ENCODE measurements at regions not wholly inside any gene's neighbourhood (a gene's known extent, or its start where the extent isn't known, plus 50 kb on each side); places are given as distances from the start of the nearest gene placed in this dataset.

DNA sequence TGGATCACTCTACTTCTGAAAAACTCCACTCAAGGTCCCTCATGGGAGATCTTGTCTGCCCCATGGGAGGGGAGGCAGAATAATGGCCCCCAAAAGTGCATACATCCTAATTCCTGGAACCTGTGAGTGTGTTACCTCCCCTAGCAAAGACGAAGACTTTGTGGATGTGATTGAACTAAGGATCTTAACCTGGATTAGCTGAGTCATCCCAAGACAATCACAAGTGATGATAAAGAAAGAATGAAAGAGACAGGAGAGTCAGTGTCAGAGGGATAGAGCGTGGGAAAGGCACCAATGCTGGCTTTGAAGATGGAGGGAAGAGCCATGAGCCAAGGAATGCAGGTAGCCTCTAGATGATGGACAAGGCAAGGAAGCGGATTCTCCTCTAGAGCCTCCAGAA lies 374.7 kb upstream of the DYNLRB2 start:
- no peaks in the 10 kb centered on the region for H3K79me2 ChIP-seq (ENCODE audit: control insufficient read depth, insufficient read depth, low read length)
- BruUV-seq (replicated peaks): no TSS peak
- ChIA-PET POLR2A (no interaction called here), CTCF (no interaction called here)
- no peaks in the 10 kb centered on the region for H3K36me3 ChIP-seq (ENCODE audit: control insufficient read depth in 2 of 2, extremely low read depth in 1 of 2, insufficient read depth in 2 of 2, low read length in 2 of 2)
- TF ChIP-seq EZH2 (IDR thresholded peaks at IDR 0.05; ENCODE audit: borderline replicate concordance, low read depth, low read length, severe bottlenecking) (no peak), JUN (IDR thresholded peaks at IDR 0.05; ENCODE audit: borderline replicate concordance, insufficient read depth, insufficient read length, low read depth) (no peak), FOS (IDR thresholded peaks at IDR 0.05; ENCODE audit: borderline replicate concordance, insufficient read depth, low read length) (no peak), GATA2 (IDR thresholded peaks at IDR 0.05; ENCODE audit: insufficient read depth, insufficient read length, low read depth, low read length) (no peak), POLR2AphosphoS5 (IDR thresholded peaks at IDR 0.05; ENCODE audit: insufficient read depth, low read depth, low read length) (no peak)
- TF ChIP-seq, protein P1, sequence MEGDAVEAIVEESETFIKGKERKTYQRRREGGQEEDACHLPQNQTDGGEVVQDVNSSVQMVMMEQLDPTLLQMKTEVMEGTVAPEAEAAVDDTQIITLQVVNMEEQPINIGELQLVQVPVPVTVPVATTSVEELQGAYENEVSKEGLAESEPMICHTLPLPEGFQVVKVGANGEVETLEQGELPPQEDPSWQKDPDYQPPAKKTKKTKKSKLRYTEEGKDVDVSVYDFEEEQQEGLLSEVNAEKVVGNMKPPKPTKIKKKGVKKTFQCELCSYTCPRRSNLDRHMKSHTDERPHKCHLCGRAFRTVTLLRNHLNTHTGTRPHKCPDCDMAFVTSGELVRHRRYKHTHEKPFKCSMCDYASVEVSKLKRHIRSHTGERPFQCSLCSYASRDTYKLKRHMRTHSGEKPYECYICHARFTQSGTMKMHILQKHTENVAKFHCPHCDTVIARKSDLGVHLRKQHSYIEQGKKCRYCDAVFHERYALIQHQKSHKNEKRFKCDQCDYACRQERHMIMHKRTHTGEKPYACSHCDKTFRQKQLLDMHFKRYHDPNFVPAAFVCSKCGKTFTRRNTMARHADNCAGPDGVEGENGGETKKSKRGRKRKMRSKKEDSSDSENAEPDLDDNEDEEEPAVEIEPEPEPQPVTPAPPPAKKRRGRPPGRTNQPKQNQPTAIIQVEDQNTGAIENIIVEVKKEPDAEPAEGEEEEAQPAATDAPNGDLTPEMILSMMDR (IDR thresholded peaks at IDR 0.05; ENCODE audit: extremely low read depth in 1 of 2, insufficient read depth in 1 of 2, low read depth in 1 of 2, low read length in 2 of 2): no peak
- no peak for DNase-seq (ENCODE audit: low read depth, low spot score)
- no peaks in the 10 kb centered on the region for H3K9me1 ChIP-seq (replicated peaks; ENCODE audit: control insufficient read depth, extremely low read depth, insufficient read depth, low read length)
- no peak for FAIRE-seq
- no peak overlapping the region for H3K4me2 ChIP-seq (ENCODE audit: insufficient read depth, low read length)
- no peak overlapping the region for H3K27ac ChIP-seq (ENCODE audit: insufficient read depth, low read depth, low read length)
- no peaks in the 10 kb centered on the region for H3K27me3 ChIP-seq (ENCODE audit: control insufficient read depth in 2 of 2, insufficient read depth in 2 of 2, low read length in 2 of 2)
- no peak overlapping the region for H3K4me3 ChIP-seq (replicated peaks in 1 of 3; ENCODE audit: insufficient read depth in 1 of 3, low read depth in 1 of 3, low read length in 3 of 3)
- H4K20me1 ChIP-seq (replicated peaks; ENCODE audit: control insufficient read depth, extremely low read depth, insufficient read depth, low read length): no peaks in the 10 kb centered on the region
- dilution Hi-C loops (cut with MboI; ENCODE audit: extremely low pct_ligation_motif_present, low sequenced_read_pairs): no loop called here
- intact Hi-C loops (cut with micrococcal nuclease): no loop called here
- no peaks in the 10 kb centered on the region for H3K4me1 ChIP-seq (ENCODE audit: control insufficient read depth, extremely low read depth, insufficient read depth, low read length)
- H3K9me3 ChIP-seq (replicated peaks; ENCODE audit: control insufficient read depth, insufficient read depth, low read length): no peaks in the 10 kb centered on the region
- H3K9ac ChIP-seq (replicated peaks; ENCODE audit: extremely low read depth, insufficient read depth, low read length): no peak overlapping the region
- no peak overlapping the region for H2AFZ ChIP-seq (ENCODE audit: low read depth, low read length)

All from endothelial cell of umbilical vein (primary cell).